ENCODE measurements at regions not wholly inside any gene's neighbourhood (a gene's known extent, or its start where the extent isn't known, plus 50 kb on each side); places are given as distances from the start of the nearest gene placed in this dataset.
"Not testable (repeated sequence)": the region's sequence is repeated elsewhere in the genome, so short reads cannot be mapped to it uniquely, and the experiment has no call there.

GRCh38 chr22:48912356-48913066 is 915.2 kb downstream of the BRD1 start:
- not testable (repeated sequence) for TF ChIP-seq CTCF (IDR thresholded peaks at IDR 0.05; ENCODE audit: low read length); EZH2 (optimal IDR thresholded peaks at IDR 0.05; ENCODE audit: low read depth, low read length); EZH2phosphoT487 (IDR thresholded peaks at IDR 0.05; ENCODE audit: low read length)

Measured in MM.1S (cell line).